Right lobe of liver (tissue), 4 donors: ENCODE measurements at regions not wholly inside any gene's neighbourhood (a gene's known extent, or its start where the extent isn't known, plus 50 kb on each side); places are given as distances from the start of the nearest gene placed in this dataset.

Experiments
- CTCF ChIP-seq, 4 donors: fragments of 200-600 bp in 3 of 4; fragments of 450-650 bp in 1 of 4; IDR thresholded peaks; one replicate each; pipeline versions ENCODE4 v1.5.1 to v1.8.0; 2016 to 2022; ENCODE audit warnings: antibody characterized with exemption in 4 of 4, mild to moderate bottlenecking in 2 of 4
- POLR2A ChIP-seq: fragments of 450-650 bp; IDR thresholded peaks from one replicate; pipeline ENCODE4 v1.6.1; 2017; ENCODE audit warnings: antibody characterized with exemption, mild to moderate bottlenecking
- donor health status: DM: no; HTN: no; CAD: no.
- donor health status: DM: no; HTN: no; CAD: no.
- donor health status: DM: no; HTN: yes; CAD: no.

GRCh38 chr7:46611508-46611907, 690.4 kb upstream of the IGFBP3 start:
- TF ChIP-seq CTCF (IDR thresholded peaks at IDR 0.05): no peak
- TF ChIP-seq POLR2A: no peak
